ENCODE measurements at regions not wholly inside any gene's neighbourhood (a gene's known extent, or its start where the extent isn't known, plus 50 kb on each side); places are given as distances from the start of the nearest gene placed in this dataset.
"Not testable (repeated sequence)": the region's sequence is repeated elsewhere in the genome, so short reads cannot be mapped to it uniquely, and the experiment has no call there.

DNA sequence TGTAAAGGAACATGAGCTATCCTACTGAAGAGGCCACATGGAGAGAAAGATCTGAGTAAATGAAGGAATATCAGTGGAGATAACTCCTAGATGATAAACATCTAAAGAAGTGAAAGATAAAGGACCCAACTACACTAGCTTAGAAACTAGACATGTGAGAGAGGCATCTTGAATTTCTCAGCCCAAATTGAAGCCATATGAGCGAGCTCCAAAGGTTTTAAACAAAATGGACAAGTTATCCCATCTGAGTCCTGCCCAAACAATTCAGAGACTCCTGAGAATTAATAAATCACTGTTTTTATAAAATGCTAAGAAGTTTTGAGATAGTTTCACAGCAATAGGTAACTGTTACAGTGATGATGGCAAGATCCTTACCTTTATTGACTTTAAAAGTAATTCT lies 438.9 kb downstream of the NAV3 start:
- Histone ChIP-seq H3K36me3 (no peaks in the 10 kb centered on the region), H3K9me3 (no peaks in the 10 kb centered on the region), H3K27me3 (peaks cover 42% of the 10 kb centered on the region), H3K4me1 (no peaks in the 10 kb centered on the region), H3K4me3 (ENCODE audit: low read depth, low read length) (no peak overlapping the region)
- TF ChIP-seq, protein P1, sequence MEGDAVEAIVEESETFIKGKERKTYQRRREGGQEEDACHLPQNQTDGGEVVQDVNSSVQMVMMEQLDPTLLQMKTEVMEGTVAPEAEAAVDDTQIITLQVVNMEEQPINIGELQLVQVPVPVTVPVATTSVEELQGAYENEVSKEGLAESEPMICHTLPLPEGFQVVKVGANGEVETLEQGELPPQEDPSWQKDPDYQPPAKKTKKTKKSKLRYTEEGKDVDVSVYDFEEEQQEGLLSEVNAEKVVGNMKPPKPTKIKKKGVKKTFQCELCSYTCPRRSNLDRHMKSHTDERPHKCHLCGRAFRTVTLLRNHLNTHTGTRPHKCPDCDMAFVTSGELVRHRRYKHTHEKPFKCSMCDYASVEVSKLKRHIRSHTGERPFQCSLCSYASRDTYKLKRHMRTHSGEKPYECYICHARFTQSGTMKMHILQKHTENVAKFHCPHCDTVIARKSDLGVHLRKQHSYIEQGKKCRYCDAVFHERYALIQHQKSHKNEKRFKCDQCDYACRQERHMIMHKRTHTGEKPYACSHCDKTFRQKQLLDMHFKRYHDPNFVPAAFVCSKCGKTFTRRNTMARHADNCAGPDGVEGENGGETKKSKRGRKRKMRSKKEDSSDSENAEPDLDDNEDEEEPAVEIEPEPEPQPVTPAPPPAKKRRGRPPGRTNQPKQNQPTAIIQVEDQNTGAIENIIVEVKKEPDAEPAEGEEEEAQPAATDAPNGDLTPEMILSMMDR (IDR thresholded peaks at IDR 0.05; ENCODE audit: low read depth, low read length) = no peak
- DNase-seq = no peak

DNA sequence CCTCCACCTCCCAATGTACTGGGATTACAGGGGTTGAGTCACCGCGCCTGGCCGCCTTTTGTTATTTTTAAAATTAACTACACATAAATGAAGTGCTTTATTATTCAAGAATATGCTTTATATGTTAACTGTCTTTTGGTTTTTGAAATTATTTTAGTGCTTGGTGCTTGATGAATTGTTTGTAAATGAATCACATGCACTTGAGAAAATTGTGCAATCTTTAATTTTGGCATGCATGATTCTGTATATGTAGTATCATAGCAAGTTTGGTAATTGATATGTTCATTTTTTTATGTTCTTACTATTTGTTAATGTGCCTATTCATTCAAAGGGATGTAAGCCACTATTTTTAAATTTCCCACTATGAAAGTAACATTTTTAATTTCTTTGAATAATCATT lies 440.9 kb downstream of the NAV3 start:
- no peaks in the 10 kb centered on the region for H3K4me1 ChIP-seq
- TF ChIP-seq, protein P1 (IDR thresholded peaks at IDR 0.05; ENCODE audit: low read depth, low read length) = no peak
- peaks cover 27% of the 10 kb centered on the region for H3K27me3 ChIP-seq
- H3K4me3 ChIP-seq (ENCODE audit: low read depth, low read length) = no peak overlapping the region
- H3K9me3 ChIP-seq = no peaks in the 10 kb centered on the region
- no peak for DNase-seq
- H3K36me3 ChIP-seq = no peaks in the 10 kb centered on the region

DNA sequence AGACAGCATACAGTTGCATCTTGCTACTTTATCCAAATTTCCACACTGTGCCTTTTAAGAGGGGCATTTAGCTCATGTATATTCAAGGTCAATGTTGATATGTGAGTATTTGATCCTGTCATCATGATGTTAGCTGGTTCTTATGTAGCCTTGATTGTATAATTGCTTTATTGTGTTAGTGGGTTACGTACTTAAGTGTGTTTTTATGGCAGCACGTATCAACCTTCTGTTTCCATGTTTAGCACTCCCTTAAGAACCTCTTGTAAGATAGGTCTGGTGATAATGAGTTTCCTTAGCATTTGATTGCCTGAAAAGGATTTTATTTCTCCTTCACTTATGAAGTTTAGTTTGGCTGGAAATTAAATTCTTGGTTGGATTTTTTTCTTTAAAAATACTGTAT lies 445.2 kb downstream of the NAV3 start:
- TF ChIP-seq, protein P1 (IDR thresholded peaks at IDR 0.05; ENCODE audit: low read depth, low read length) = no peak
- no peak for DNase-seq
- Histone ChIP-seq H3K36me3 (no peaks in the 10 kb centered on the region), H3K9me3 (no peaks in the 10 kb centered on the region), H3K4me3 (ENCODE audit: low read depth, low read length) (no peak overlapping the region), H3K27me3 (peaks cover 11% of the 10 kb centered on the region; the same call in 1 of the 2 replicates), H3K4me1 (no peaks in the 10 kb centered on the region)

DNA sequence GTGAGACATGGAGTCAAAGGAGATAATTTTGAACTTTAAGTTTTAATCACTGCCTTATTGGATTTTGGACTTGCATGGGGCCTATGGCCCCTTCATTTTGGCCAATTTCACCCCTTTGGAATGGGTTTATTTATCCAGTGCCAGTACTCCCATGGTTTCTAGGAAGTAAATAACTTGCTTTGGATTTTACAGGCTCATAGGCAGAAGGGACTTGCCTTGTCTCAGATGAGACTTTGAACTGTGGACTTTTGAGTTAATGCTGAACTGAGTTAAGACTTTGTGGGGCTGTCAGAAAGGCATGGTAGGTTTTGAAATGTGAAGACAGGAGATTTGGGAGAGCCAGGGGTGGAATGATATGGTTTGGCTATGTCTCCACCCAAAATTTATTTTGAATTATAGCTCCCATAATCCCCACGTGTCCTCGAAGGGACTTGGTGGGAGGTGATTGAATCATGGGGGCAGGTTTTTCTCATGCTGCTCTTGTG lies 448.1 kb downstream of the NAV3 start:
- H3K27me3 ChIP-seq = peaks cover 37% of the 10 kb centered on the region
- H3K4me3 ChIP-seq (ENCODE audit: low read depth, low read length) = no peak overlapping the region
- no peaks in the 10 kb centered on the region for H3K9me3 ChIP-seq
- TF ChIP-seq, protein P1 (IDR thresholded peaks at IDR 0.05; ENCODE audit: low read depth, low read length) = no peak
- no peaks in the 10 kb centered on the region for H3K4me1 ChIP-seq
- no peaks in the 10 kb centered on the region for H3K36me3 ChIP-seq
- no peak for DNase-seq

DNA sequence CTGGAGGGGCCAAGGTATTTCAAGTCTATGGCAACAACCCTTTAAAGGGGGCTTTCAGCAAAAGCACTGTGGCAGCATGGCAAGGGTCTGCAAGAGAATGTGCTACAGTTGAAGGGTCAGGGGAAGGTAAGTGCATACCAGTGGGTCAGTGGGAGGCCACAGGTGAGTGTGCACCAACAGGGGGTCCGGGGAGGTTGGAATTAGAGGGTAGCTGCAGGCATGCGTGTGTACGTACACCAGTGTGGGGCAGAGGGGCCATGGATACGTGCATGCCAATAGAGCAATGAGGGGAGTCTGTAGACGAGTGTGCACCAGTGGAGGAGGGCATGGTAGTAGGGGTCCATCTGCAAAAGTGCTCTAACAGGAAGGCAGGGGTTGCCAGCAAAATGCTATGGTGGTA lies 448.9 kb downstream of the NAV3 start:
- Histone ChIP-seq H3K9me3 (no peaks in the 10 kb centered on the region), H3K27me3 (peaks cover 45% of the 10 kb centered on the region)

DNA sequence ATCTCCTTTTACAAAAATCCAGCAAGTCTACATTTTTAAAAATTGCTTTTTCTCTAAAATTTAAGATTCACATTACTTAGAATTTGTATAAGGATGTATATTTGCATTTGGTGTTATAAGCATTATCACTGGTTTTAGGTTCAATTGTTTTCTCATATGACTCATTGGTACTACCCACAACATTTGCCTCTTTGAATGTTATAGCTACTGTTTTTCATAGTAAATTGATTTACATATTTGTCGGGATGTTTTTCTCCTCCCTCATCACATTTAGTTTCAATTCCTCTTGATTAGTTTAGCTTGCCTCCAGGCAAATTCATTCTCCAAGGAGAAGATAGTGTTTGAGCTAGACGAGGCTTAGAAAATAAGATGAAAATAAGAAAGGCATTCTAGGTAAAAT lies 450.4 kb downstream of the NAV3 start:
- H3K27me3 ChIP-seq = peaks cover 51% of the 10 kb centered on the region
- H3K4me3 ChIP-seq (ENCODE audit: low read depth, low read length); H3K4me1 ChIP-seq; DNase-seq; H3K36me3 ChIP-seq; H3K9me3 ChIP-seq: not testable (repeated sequence)

More for the DNA sequence above, 448.9 kb downstream of the NAV3 start:
- H3K4me1 ChIP-seq = no peaks in the 10 kb centered on the region
- H3K4me3 ChIP-seq (ENCODE audit: low read depth, low read length) = no peak overlapping the region
- no peak for DNase-seq
- H3K36me3 ChIP-seq = no peaks in the 10 kb centered on the region
- TF ChIP-seq, protein P1 (IDR thresholded peaks at IDR 0.05; ENCODE audit: low read depth, low read length) = no peak

DNA sequence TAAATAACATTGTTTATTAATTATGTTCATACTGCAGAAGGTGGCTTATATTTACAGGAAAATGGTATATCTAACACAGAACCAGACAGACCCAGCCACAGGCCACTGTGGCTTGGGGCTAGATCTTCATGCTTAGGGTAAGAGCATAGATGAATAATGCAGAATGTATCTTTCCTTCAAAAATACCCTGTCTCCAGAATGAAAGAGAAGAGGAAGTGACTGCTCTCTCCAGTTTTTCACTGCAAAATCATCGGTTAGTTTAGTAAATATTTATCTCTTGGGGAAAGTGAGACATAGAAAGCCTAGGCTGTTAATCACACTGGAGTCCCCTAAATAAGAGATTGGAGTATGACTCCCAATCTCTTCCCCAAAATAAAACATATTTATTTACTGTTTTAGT lies 453.7 kb downstream of the NAV3 start:
- H3K27me3 ChIP-seq = peaks cover 56% of the 10 kb centered on the region
- H3K4me3 ChIP-seq (ENCODE audit: low read depth, low read length) = no peak overlapping the region
- no peak for DNase-seq
- TF ChIP-seq, protein P1 (IDR thresholded peaks at IDR 0.05; ENCODE audit: low read depth, low read length) = no peak
- no peaks in the 10 kb centered on the region for H3K9me3 ChIP-seq
- H3K4me1 ChIP-seq = no peaks in the 10 kb centered on the region
- no peaks in the 10 kb centered on the region for H3K36me3 ChIP-seq

All from BE2C (cell line).